Nephron progenitor cell (in vitro differentiated cells): ENCODE measurements at regions not wholly inside any gene's neighbourhood (a gene's known extent, or its start where the extent isn't known, plus 50 kb on each side); places are given as distances from the start of the nearest gene placed in this dataset.

ENCODE experiments used
- DNase-seq: peaks from one replicate; pipeline ENCODE4 v3.0.0; 2021
- H3K27ac Mint-ChIP-seq: 2 replicates; pipeline ENCODE4 v1.8.0; 2021; ENCODE audit warnings: mild to moderate bottlenecking, moderate library complexity, mixed read lengths
- H3K27me3 Mint-ChIP-seq: 2 replicates; pipeline ENCODE4 v1.8.0; 2021; ENCODE audit warnings: mild to moderate bottlenecking, low read depth, mixed read lengths; ENCODE audit not compliant: poor library complexity
- H3K36me3 Mint-ChIP-seq: 2 replicates; pipeline ENCODE4 v1.8.0; 2021; ENCODE audit warnings: low read depth, mixed read lengths
- H3K4me1 Mint-ChIP-seq: 2 replicates; pipeline ENCODE4 v1.8.0; 2021; ENCODE audit warnings: mixed read lengths
- H3K4me3 Mint-ChIP-seq: 2 replicates; pipeline ENCODE4 v1.8.0; 2021; ENCODE audit warnings: mild to moderate bottlenecking, moderate library complexity, mixed read lengths
- H3K9me3 Mint-ChIP-seq: 2 replicates; pipeline ENCODE4 v1.8.0; 2021; ENCODE audit warnings: mild to moderate bottlenecking, moderate library complexity, mixed read lengths
- TF ChIP-seq, protein P1 (sequence below): fragments of 200-600 bp; sonication (generic); IDR thresholded peaks from 2 replicates; pipeline ENCODE4 v1.5.0; 2021; ENCODE audit warnings: antibody characterized with exemption

DNA sequence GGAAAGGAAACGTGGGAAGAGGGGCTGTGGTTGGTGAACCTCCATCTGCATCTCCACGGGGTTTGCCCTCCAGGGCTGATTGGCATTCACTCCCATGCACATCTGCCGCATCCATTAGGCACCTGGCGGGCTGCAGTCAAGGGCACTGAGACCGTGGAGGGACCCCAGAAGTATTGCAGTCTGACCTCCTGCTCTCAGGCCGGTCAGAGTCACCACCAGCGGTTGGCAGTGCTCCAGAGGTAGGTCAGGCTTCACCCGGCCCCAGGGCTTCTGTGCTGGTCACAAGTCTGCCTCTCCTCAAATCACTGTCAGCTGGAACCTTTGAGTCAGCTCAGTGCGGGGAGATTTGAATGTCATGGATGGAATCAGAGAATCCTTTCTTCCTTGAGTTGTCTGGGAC, 132.3 kb downstream of the PAPOLA start:
- Mint-ChIP-seq H3K27me3 (peaks cover 18% of the 10 kb centered on the region), H3K4me3 (no peak overlapping the region), H3K4me1 (no peaks in the 10 kb centered on the region), H3K36me3 (no peaks in the 10 kb centered on the region), H3K27ac (no peak overlapping the region), H3K9me3 (no peaks in the 10 kb centered on the region)
- TF ChIP-seq, protein P1, sequence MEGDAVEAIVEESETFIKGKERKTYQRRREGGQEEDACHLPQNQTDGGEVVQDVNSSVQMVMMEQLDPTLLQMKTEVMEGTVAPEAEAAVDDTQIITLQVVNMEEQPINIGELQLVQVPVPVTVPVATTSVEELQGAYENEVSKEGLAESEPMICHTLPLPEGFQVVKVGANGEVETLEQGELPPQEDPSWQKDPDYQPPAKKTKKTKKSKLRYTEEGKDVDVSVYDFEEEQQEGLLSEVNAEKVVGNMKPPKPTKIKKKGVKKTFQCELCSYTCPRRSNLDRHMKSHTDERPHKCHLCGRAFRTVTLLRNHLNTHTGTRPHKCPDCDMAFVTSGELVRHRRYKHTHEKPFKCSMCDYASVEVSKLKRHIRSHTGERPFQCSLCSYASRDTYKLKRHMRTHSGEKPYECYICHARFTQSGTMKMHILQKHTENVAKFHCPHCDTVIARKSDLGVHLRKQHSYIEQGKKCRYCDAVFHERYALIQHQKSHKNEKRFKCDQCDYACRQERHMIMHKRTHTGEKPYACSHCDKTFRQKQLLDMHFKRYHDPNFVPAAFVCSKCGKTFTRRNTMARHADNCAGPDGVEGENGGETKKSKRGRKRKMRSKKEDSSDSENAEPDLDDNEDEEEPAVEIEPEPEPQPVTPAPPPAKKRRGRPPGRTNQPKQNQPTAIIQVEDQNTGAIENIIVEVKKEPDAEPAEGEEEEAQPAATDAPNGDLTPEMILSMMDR: no peak
- no peak for DNase-seq

DNA sequence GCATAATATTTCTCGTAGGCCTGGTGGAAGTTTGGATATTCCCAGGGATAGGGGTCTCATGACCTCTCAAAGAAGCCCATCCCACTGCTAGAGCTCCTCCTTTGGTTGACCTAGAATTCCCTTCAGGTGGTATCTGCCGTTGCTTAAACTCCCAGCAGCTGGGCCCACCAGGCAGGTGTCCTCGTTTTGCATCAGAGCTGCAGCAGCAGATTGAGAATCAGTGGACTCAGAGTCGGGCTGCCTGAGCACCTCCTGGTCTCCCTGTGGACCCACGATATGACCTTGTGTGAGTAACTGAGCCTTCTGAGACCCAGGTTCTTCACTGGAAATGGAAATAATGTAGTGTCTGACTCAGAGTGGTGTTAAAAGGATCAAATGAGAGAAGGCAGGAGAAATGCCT, 132.7 kb downstream of the PAPOLA start:
- no peak overlapping the region for H3K4me3 Mint-ChIP-seq
- H3K4me1 Mint-ChIP-seq: no peaks in the 10 kb centered on the region
- H3K9me3 Mint-ChIP-seq: no peaks in the 10 kb centered on the region
- DNase-seq: no peak
- H3K36me3 Mint-ChIP-seq: no peaks in the 10 kb centered on the region
- peaks cover 18% of the 10 kb centered on the region for H3K27me3 Mint-ChIP-seq
- TF ChIP-seq, protein P1: no peak
- no peak overlapping the region for H3K27ac Mint-ChIP-seq

DNA sequence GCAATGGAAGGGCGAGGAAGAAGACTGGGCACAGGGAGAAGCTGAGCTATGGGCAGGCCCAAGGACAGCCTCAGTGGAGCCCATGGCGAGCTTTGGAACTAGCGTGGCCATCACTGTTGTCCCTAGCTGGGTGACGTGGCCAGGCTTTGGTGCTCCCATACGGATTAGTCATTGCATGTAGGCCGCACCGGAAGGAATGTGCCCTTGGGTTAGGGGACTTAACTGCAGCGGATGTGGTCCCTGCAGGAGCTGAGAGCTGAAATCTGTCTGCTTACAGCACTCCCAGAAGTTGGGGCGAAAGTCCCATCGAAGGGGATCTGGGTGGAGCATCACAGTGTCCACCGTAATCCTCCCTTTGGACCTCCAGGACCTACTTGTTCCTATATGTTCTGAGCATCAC, 133.7 kb downstream of the PAPOLA start:
- H3K4me1 Mint-ChIP-seq: no peaks in the 10 kb centered on the region
- H3K9me3 Mint-ChIP-seq: no peaks in the 10 kb centered on the region
- TF ChIP-seq, protein P1: no peak
- DNase-seq: no peak
- no peaks in the 10 kb centered on the region for H3K36me3 Mint-ChIP-seq
- H3K27ac Mint-ChIP-seq: no peak overlapping the region
- no peak overlapping the region for H3K4me3 Mint-ChIP-seq
- H3K27me3 Mint-ChIP-seq: peaks cover 17% of the 10 kb centered on the region

DNA sequence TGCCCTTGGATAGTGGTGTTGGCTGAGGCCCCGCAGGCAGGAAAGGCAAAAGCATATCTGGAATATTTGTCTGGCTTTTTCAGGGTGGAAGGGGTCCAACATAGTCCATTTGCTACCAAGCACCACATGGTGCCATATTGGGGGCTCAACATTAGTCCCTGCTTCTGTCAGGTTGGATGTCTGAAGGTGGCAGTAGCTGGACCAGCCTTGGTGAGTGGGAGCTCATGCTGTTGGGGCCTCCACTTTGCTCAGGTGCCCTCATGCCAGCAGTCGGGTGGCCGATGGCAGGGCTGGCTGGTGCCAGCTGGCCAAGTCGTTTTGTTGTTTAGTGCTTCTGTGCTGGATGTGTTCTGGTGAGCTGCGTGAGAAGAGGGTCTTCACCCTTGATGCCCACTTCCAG, 135.3 kb downstream of the PAPOLA start:
- H3K4me1 Mint-ChIP-seq: no peaks in the 10 kb centered on the region
- no peak for DNase-seq
- peaks cover 14% of the 10 kb centered on the region for H3K27me3 Mint-ChIP-seq
- no peak overlapping the region for H3K27ac Mint-ChIP-seq
- no peak overlapping the region for H3K4me3 Mint-ChIP-seq
- no peaks in the 10 kb centered on the region for H3K9me3 Mint-ChIP-seq
- no peaks in the 10 kb centered on the region for H3K36me3 Mint-ChIP-seq
- TF ChIP-seq, protein P1: no peak

DNA sequence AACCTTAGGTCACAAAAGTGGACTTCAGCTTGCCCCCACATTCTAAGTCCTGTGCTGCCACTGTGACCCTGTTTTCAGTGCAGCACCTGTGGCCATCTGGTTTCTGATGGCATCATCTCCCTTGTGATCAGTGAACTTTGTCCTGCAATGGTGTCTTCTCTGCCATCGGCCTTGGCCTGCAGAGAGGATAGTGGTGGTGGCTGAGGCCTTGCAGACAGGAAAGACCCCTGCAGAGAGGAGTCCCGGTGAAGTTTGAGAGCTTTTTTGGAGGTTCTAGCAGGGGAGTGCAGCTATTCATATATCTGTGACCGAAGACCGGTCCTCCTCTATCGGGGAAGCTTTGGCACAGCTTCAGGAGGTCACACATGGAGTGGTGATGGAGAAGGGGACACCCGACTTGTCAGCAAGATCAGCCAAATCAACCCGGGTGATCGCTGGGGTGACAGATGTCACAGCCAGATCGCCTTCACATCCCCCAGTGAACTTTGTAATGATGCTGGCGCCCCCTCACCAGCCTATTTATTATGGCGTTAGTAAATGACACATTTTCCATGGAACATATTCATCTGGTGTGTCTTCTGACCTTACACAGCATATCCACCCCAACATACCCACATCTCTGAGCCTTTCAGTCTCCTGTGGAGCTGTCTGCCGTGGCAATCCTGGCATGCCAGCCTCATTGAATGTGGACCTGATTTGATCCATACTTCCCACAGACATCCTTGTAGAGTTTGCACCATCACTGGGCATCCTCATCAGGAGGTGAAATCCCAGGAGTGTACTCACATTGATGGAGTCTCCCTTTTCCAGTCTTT, 136.1 kb downstream of the PAPOLA start:
- no peaks in the 10 kb centered on the region for H3K9me3 Mint-ChIP-seq
- TF ChIP-seq, protein P1: no peak
- H3K27me3 Mint-ChIP-seq: peaks cover 16% of the 10 kb centered on the region
- DNase-seq: no peak
- H3K36me3 Mint-ChIP-seq: no peaks in the 10 kb centered on the region
- peak overlapping the region; percentile 24 for H3K27ac Mint-ChIP-seq
- H3K4me3 Mint-ChIP-seq: no peak overlapping the region
- no peaks in the 10 kb centered on the region for H3K4me1 Mint-ChIP-seq

DNA sequence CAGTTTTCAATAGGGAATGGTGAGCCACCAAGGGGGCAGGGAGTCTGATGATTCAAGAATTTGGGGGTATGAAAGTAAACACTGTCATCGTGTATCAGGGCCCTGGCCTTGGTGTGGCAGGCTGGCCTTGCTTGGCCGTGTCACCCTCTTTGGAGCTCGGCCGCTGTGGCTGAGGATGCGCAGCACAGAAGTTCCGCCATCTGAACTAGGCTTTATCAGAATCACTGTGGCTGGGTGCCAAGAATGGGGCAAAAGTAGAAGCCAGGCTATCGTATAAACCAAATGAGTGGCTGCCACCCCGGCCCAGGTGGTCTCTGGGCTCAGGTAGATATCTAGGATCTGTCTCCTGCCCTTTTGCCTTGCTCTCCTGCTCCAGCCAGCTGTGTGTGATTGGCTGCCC, 137.4 kb downstream of the PAPOLA start:
- Mint-ChIP-seq H3K9me3 (no peaks in the 10 kb centered on the region), H3K4me3 (no peak overlapping the region), H3K4me1 (no peaks in the 10 kb centered on the region), H3K27ac (no peak overlapping the region), H3K36me3 (no peaks in the 10 kb centered on the region), H3K27me3 (peaks cover 16% of the 10 kb centered on the region)
- DNase-seq: no peak
- TF ChIP-seq, protein P1: no peak
